ENCODE measurements at regions not wholly inside any gene's neighbourhood (a gene's known extent, or its start where the extent isn't known, plus 50 kb on each side); places are given as distances from the start of the nearest gene placed in this dataset.

- TF ChIP-seq CTCF (conservative IDR thresholded peaks at IDR 0.05; ENCODE audit: low read depth, low read length), result no peak
- no peak for TF ChIP-seq EZH2 (IDR thresholded peaks at IDR 0.05; ENCODE audit: borderline replicate concordance, low read depth, low read length, poor library complexity, severe bottlenecking)
These were observed 1978.5 kb upstream of the LRRTM1 start for GRCh38 chr2:82283075-82283474.

Data from A673 (cell line).